H1 (cell line): ENCODE measurements at regions not wholly inside any gene's neighbourhood (a gene's known extent, or its start where the extent isn't known, plus 50 kb on each side); places are given as distances from the start of the nearest gene placed in this dataset.

Source experiments
- CHD7 ChIP-seq: fragments of 300-600 bp; sonication (generic); IDR thresholded peaks from 2 replicates; pipeline ENCODE4 v1.7.1; 2012; ENCODE audit warnings: low read length, moderate library complexity, mild to moderate bottlenecking, inconsistent platforms; ENCODE audit not compliant: insufficient replicate concordance
- PHF8 ChIP-seq: fragments of 200-600 bp; sonication (generic); conservative IDR thresholded peaks from 2 replicates; pipeline ENCODE4 v1.7.1; 2012; ENCODE audit warnings: low read depth, mild to moderate bottlenecking, inconsistent platforms, low read length, moderate library complexity
- RXRA ChIP-seq: IDR thresholded peaks from 2 replicates; pipeline ENCODE4 v1.6.1; 2011; ENCODE audit warnings: low read depth, mild to moderate bottlenecking, low read length, moderate library complexity; ENCODE audit not compliant: insufficient read depth
- SAP30 ChIP-seq: fragments of 300-600 bp; sonication (generic); IDR thresholded peaks from 2 replicates; pipeline ENCODE4 v1.7.1; 2012; ENCODE audit warnings: low read length, moderate library complexity, mild to moderate bottlenecking, inconsistent platforms; ENCODE audit not compliant: insufficient read depth, insufficient replicate concordance
- SP4 ChIP-seq: IDR thresholded peaks from 2 replicates; pipeline ENCODE4 v1.6.1; 2012; ENCODE audit warnings: low read length, inconsistent platforms
- YY1 ChIP-seq: IDR thresholded peaks from 2 replicates; pipeline ENCODE4 v1.6.1; 2011; ENCODE audit warnings: low read depth, mild to moderate bottlenecking, low read length

- TF ChIP-seq CHD7 (no peak), YY1 (no peak), PHF8 (no peak), SP4 (no peak), RXRA (no peak), SAP30 (no peak)
- TF ChIP-seq, all 59 proteins: peak for 0
Observed at GRCh38 chr12:33536431-33536830, 96.8 kb upstream of the SYT10 start (continued).
